NOMO-1 (cell line): ENCODE measurements at regions not wholly inside any gene's neighbourhood (a gene's known extent, or its start where the extent isn't known, plus 50 kb on each side); places are given as distances from the start of the nearest gene placed in this dataset.

ENCODE experiments used
- DNase-seq, 2 experiments: peaks; one replicate each; lab custom pipeline; 2025; ENCODE audit not compliant: unreplicated experiment in 2 of 2; lab: John Stamatoyannopoulos, UW

DNA sequence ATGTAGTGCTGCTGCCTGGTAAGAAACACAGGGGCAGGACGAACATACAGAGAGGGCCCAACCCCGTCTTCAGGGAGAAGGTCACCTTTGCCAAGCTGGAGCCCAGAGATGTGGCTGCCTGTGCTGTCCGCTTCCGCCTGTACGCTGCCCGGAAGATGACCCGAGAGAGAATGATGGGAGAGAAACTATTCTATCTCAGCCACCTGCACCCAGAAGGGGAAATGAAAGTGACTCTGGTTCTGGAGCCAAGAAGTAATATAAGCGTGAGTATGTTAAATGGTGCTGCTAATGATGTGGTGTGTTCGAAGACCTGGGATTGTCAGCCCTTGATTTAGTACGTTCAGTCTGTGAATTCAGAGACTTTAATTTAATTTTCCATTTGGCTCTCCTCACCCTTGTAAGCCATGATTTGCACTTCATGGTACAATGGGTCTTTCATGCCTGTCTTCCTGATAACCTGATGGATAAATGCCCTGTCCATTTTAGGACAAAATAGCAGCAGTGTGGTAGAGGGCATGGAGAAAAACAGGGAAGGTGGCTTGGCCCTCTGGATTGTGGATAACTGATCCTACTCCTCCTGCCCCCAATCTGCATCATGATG lies 318.9 kb downstream of the SNAPC1 start:
- DNase-seq = peak; percentile 4 to 18

GRCh38 chr14:62081951-62082350 lies 319.7 kb downstream of the SNAPC1 start:
- DNase-seq = no peak

GRCh38 chr14:62082779-62083178 lies 320.6 kb downstream of the SNAPC1 start:
- DNase-seq = no peak

DNA sequence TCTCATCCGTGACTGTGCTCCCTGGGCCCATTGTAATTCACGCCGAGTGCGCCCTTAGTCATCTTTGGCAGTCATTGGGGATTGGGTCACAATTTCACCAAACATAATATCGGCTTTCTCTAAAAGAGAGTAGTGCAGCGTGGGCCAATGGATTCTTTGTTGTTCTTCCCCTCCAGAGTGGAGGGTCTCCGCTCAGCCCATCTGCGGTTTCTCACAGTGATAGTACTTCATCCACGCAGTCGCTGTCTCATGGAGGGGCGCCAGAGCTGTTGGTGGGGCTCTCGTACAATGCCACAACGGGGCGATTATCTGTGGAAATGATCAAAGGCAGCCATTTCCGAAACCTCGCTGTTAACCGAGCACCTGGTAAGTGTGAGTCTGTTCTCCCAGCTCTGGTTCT lies 321.8 kb downstream of the SNAPC1 start:
- DNase-seq = no peak

GRCh38 chr14:62087191-62087590 lies 325.0 kb downstream of the SNAPC1 start:
- DNase-seq = no peak

DNA sequence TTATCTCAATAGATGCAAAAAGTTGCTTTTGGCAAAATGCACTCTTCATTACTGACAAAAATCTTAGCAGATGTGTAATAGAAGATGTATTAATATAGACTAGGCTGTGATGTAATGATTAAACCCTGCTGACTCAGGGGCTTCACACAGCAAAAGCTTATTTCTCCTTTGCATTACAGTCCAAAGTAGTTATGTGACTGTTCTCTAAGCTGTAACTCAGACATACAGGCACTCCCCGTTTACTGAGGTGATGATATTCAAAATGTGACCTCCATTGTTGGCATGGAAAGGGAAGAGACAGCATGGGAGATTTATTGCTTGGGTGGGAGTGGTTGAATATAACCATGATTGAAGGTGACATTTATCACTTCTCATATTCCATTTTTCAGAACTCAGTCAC lies 331.5 kb downstream of the SNAPC1 start:
- DNase-seq = no peak

DNA sequence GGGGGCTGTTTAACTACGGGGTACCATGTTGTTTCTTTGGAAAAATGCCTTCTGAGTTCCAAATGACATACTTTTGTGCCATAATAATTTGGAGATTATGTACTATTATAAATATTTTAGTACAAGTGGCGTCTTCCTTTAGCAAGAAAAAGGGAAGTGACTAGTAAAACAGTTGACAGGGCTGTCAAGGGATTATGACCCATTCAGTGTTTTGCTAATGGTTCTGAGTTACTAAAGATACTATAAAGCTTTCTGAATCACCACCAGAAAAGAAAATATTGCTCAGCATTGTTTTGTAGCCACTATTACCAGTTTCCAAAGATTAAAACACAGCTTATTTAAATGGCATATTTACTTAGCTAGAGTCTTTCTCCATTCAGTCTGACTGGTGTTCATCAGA lies 334.9 kb downstream of the SNAPC1 start:
- DNase-seq = no peak

DNA sequence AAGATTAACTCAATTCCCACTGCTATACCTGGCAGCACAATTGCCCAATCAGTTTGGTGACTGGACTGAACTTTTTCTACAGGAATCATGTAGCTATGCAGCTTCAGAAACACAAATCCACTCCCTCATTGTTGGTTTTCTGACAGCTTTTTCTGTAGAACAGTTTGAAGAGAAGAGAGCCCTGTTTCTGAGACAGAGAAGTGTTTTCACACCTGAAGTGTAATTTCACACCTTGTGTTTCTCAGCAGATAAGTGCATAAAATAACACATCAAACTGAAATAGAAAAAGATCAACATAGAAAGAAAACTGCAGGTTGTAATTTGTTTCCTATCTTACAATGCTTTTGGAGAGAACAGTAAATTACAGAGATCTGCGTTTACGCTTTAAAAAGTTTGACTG lies 335.6 kb downstream of the SNAPC1 start:
- DNase-seq = no peak

GRCh38 chr14:62098357-62098756 lies 336.1 kb downstream of the SNAPC1 start:
- DNase-seq = no peak

DNA sequence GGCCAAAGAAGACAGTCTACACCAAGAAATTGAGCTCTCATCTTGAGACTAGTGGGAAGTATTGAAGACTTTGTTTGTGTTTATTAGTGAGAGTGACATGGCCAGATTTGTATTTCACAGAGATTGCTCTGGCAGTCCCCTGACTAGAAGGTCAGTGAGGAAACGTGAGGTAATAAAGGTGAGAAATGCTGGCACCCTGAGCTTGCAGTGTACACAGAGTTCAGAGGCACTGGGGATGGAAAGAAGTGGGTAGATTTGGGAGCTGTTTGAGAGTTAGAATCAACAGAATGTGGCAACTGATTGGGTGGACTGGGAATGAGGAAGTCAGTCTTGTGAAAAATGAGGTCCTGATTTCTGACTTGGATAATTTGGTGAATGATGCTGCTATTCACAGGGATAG lies 336.9 kb downstream of the SNAPC1 start:
- DNase-seq = no peak

GRCh38 chr14:62101189-62101588 lies 339.0 kb downstream of the SNAPC1 start:
- no peak for DNase-seq

GRCh38 chr14:62101673-62102348 lies 339.6 kb downstream of the SNAPC1 start:
- no peak for DNase-seq

- DNase-seq = no peak
These were observed 340.1 kb downstream of the SNAPC1 start for GRCh38 chr14:62102349-62102725.

DNA sequence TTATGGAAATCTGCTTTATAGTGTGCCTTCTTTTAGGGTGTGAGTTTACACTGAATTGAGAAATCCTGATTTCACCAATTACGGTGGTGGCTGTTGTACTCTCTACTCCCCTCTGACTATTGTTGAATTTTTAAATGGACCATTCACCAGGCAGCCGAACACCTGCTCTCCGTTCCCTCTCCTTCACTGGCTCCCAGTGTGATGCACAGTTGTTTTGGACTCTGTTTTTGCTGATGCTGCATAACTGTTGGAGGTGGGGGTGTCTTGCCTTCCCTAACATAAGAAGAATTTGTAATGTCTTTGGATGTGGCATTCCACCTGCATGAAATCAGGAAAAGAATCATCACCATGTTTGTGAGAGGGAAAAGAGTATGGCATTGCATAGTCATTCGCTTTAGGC lies 341.2 kb downstream of the SNAPC1 start:
- no peak for DNase-seq

- no peak for DNase-seq
These were observed 348.7 kb downstream of the SNAPC1 start for GRCh38 chr14:62110941-62111340.

DNA sequence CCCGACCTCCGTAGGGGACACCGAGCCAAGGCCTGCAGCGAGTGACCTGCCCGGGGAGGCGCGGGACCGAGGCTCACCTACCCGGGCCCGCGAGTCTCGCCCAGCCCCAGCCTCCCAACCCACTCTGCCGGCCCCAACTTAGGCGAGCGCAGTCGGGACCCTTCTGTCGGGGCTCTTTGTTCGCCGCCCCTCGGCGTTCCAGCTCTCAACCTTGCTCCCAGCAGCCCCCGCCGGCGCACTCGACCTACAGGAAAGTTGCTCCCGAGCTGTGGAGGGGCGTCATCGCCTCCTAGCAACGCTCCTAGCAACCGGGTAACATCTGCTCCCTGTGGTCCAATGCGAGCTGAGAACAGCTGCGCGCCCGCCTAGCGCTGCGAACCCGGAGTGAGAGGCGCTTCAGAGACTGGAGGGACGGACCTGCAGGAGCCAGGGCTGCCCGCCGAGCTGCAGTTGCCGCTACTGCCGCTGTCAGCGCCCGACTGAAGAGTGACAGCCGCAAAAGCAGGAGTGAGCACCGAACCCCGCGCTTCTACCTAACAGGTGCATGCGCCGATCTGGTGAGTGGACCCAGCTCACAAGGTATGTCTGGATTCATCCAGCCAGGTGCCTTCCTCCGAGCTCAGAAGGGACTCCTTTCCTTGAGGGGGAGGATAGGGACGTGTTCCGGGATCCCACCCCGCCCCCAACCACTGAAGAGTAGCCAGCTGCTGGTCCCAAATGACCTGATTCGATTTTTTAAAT lies 355.0 kb downstream of the SNAPC1 start:
- no peak for DNase-seq

- no peak for DNase-seq
These were observed 355.5 kb downstream of the SNAPC1 start for GRCh38 chr14:62117751-62118105.

DNA sequence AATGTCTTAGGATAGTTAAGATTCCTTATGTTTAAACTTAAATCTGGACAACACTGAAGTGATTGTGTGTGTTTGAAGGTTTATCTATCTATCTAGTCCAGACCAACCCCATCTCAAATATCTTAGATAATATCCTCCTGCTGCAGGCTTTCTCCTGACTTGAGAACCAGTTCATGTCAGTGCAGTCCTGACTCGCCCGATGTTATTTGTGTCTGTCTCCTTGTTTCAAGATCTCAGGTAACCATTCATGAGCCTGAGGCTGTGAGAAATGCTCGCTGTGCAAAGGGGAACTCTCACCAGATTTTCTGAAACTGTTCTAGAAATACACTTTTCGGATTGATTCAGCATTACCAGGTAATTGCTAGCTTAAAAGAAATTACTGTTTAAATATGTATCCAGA lies 356.2 kb downstream of the SNAPC1 start:
- DNase-seq = no peak

- DNase-seq = no peak
These were observed 356.7 kb downstream of the SNAPC1 start for GRCh38 chr14:62118871-62119270.

- no peak for DNase-seq
These were observed 361.7 kb downstream of the SNAPC1 start for GRCh38 chr14:62123961-62124360.

- no peak for DNase-seq
These were observed 363.6 kb downstream of the SNAPC1 start for GRCh38 chr14:62125793-62126192.

GRCh38 chr14:62126879-62127478 lies 364.8 kb downstream of the SNAPC1 start:
- DNase-seq = peak; percentile 24 to 36
